ENCODE measurements at regions not wholly inside any gene's neighbourhood (a gene's known extent, or its start where the extent isn't known, plus 50 kb on each side); places are given as distances from the start of the nearest gene placed in this dataset.

- BruUV-seq (replicated peaks), result no TSS peak
- H2AFZ ChIP-seq (replicated peaks; ENCODE audit: low read length, poor library complexity), result no peak overlapping the region
- no peak for ATAC-seq (ENCODE audit: low read depth)
Observed at GRCh38 chr20:11555510-11555909, 362.2 kb upstream of the BTBD3 start.

More at GRCh38 chr20:11555510-11555909, 362.2 kb upstream of the BTBD3 start:
- H3K9me1 ChIP-seq (ENCODE audit: insufficient read depth, low read length), result no peaks in the 10 kb centered on the region
- H4K5ac ChIP-seq (ENCODE audit: low read depth, low read length), result no peak overlapping the region
- no peak overlapping the region for H3K56ac ChIP-seq (ENCODE audit: extremely low read depth, insufficient read depth, low read length)
- no peak overlapping the region for H3K23ac ChIP-seq (ENCODE audit: low read depth, low read length)
- H3K9me3 ChIP-seq (ENCODE audit: control insufficient read depth, insufficient read depth, low read length), result no peaks in the 10 kb centered on the region
- no peak overlapping the region for H3K18ac ChIP-seq (ENCODE audit: low read depth, low read length)
- no peak overlapping the region for H2BK120ac ChIP-seq (ENCODE audit: low read depth, low read length)
- in situ Hi-C loops (cut with MboI; ENCODE audit: low sequenced_read_pairs), result loop anchor here (10.0 kb wide), 1 partner anchor 1581 kb away; no protein-coding TSS in a partner anchor
- no peak overlapping the region for H3K9ac ChIP-seq (ENCODE audit: low read depth, low read length)
- H2BK15ac ChIP-seq (ENCODE audit: low read depth, low read length), result no peak overlapping the region
- no peaks in the 10 kb centered on the region for H4K20me1 ChIP-seq (ENCODE audit: insufficient read depth, low read length)
- H3K4me2 ChIP-seq (ENCODE audit: low read depth, low read length), result no peak overlapping the region
- no peak overlapping the region for H4K91ac ChIP-seq (ENCODE audit: insufficient read depth, low read depth, low read length)
- dilution Hi-C loops (cut with HindIII; ENCODE audit: low sequenced_read_pairs, unreplicated experiment), result no loop called here
- ChIA-PET CTCF (no interaction called here), POLR2A (ENCODE audit: unreplicated experiment) (no interaction called here)
- no peaks in the 10 kb centered on the region for H3K79me1 ChIP-seq (ENCODE audit: low read depth in 1 of 2, low read length in 2 of 2)
- no peak overlapping the region for H2BK20ac ChIP-seq (ENCODE audit: low read depth, low read length)
- H2AK5ac ChIP-seq (ENCODE audit: low read depth, low read length), result no peak overlapping the region
- H2AK9ac ChIP-seq (replicated peaks; ENCODE audit: low read depth, low read length, poor library complexity), result no peak overlapping the region
- peaks cover 3% of the 10 kb centered on the region for H3K27me3 ChIP-seq (ENCODE audit: control insufficient read depth, insufficient read depth, low read length)
- H3K14ac ChIP-seq (replicated peaks; ENCODE audit: low read depth, low read length), result no peak overlapping the region
- DNase-seq, result no peak
- no peaks in the 10 kb centered on the region for H3K36me3 ChIP-seq (ENCODE audit: control insufficient read depth, insufficient read depth, low read length)
- no peak overlapping the region for H3K4me3 ChIP-seq (ENCODE audit: insufficient read depth, low read depth, low read length)
- intact Hi-C loops (cut with micrococcal nuclease), result no loop called here
- TF ChIP-seq MXI1 (IDR thresholded peaks at IDR 0.05; ENCODE audit: borderline replicate concordance, low read depth, low read length) (no peak), MAFK (IDR thresholded peaks at IDR 0.05; ENCODE audit: low read depth, low read length) (no peak), MAZ (IDR thresholded peaks at IDR 0.05; ENCODE audit: borderline replicate concordance, low read depth, low read length) (no peak), SMC3 (IDR thresholded peaks at IDR 0.05; ENCODE audit: low read depth, low read length) (no peak), CHD1 (IDR thresholded peaks at IDR 0.05; ENCODE audit: low read depth, low read length) (no peak), BHLHE40 (IDR thresholded peaks at IDR 0.05; ENCODE audit: low read depth, low read length) (no peak)
- no peak overlapping the region for H4K8ac ChIP-seq (ENCODE audit: low read depth in 2 of 2, low read length in 2 of 2)
- H2BK5ac ChIP-seq (ENCODE audit: low read depth, low read length, poor library complexity, severe bottlenecking), result no peak overlapping the region
- WGBS, 2 experiments (ENCODE audit: extremely low coverage in 2 of 2, insufficient read length in 1 of 2), result no CpG with 5 or more reads among the region's 2 CpGs
- H3K27ac ChIP-seq (ENCODE audit: insufficient read depth, low read length), result no peak overlapping the region
- no peak overlapping the region for H3K4ac ChIP-seq (ENCODE audit: low read depth, low read length)
- no peaks in the 10 kb centered on the region for H3K4me1 ChIP-seq (ENCODE audit: control insufficient read depth, insufficient read depth, low read length)
